GM19372 (cell line): ENCODE measurements at regions not wholly inside any gene's neighbourhood (a gene's known extent, or its start where the extent isn't known, plus 50 kb on each side); places are given as distances from the start of the nearest gene placed in this dataset.
"Not testable (repeated sequence)": the region's sequence is repeated elsewhere in the genome, so short reads cannot be mapped to it uniquely, and the experiment has no call there.

Experiments used
- ATAC-seq: cut with Tn5 transposase; IDR thresholded peaks from one replicate; pipeline ENCODE4 v1.9.1; 2021; ENCODE audit warnings: mild to moderate bottlenecking, low read depth, moderate library complexity; ENCODE audit not compliant: unreplicated experiment

- ATAC-seq, result peak; percentile 80
Measured at GRCh38 chr2:113551637-113552318, 53.3 kb downstream of the FOXD4L1 start.

GRCh38 chr2:113559820-113560219 is 61.4 kb downstream of the FOXD4L1 start:
- ATAC-seq, result not testable (repeated sequence)

- ATAC-seq, result peak; percentile 75
Measured at GRCh38 chr2:113562662-113563061, 64.2 kb downstream of the FOXD4L1 start.

GRCh38 chr2:113566674-113567480 is 60.2 kb upstream of the RABL2A start:
- ATAC-seq, result not testable (repeated sequence)

GRCh38 chr2:113567481-113567849 is 59.6 kb upstream of the RABL2A start:
- not testable (repeated sequence) for ATAC-seq

- ATAC-seq, result not testable (repeated sequence)
Measured at GRCh38 chr2:113568231-113568630, 58.8 kb upstream of the RABL2A start.

- not testable (repeated sequence) for ATAC-seq
Measured at GRCh38 chr2:113570082-113570481, 57.0 kb upstream of the RABL2A start.

GRCh38 chr2:113570509-113571009 is 56.5 kb upstream of the RABL2A start:
- not testable (repeated sequence) for ATAC-seq

GRCh38 chr2:113571482-113572068 is 55.5 kb upstream of the RABL2A start:
- ATAC-seq, result not testable (repeated sequence)

- not testable (repeated sequence) for ATAC-seq
Measured at GRCh38 chr2:113575721-113576120, 51.3 kb upstream of the RABL2A start.

- ATAC-seq, result not testable (repeated sequence)
Measured at GRCh38 chr2:113576353-113576752, 50.7 kb upstream of the RABL2A start.
